Stimulated activated CD8-positive, alpha-beta memory T cell treated with anti-CD3 and anti-CD28 coated beads, Interleukin-7, amount 100 ng/mL, for 4 hours (primary cell): ENCODE measurements at regions not wholly inside any gene's neighbourhood (a gene's known extent, or its start where the extent isn't known, plus 50 kb on each side); places are given as distances from the start of the nearest gene placed in this dataset.

ENCODE experiments used
- DNase-seq, 2 donors: peaks; one replicate each; pipeline ENCODE4 v3.0.0-alpha.2; 2020; ENCODE audit warnings: low read depth in 2 of 2

GRCh38 chr7:52705768-52706167 lies 329.7 kb upstream of the POM121L12 start:
- DNase-seq = no peak

GRCh38 chr7:52700349-52700748 lies 335.1 kb upstream of the POM121L12 start:
- DNase-seq = no peak

- DNase-seq = no peak
These were observed 339.3 kb upstream of the POM121L12 start for GRCh38 chr7:52695973-52696595.

- no peak for DNase-seq
These were observed 344.2 kb upstream of the POM121L12 start for GRCh38 chr7:52691257-52691656.

GRCh38 chr7:52689912-52690311 lies 345.5 kb upstream of the POM121L12 start:
- no peak for DNase-seq

- DNase-seq = no peak
These were observed 350.1 kb upstream of the POM121L12 start for GRCh38 chr7:52685333-52685732.

- DNase-seq = no peak
These were observed 351.0 kb upstream of the POM121L12 start for GRCh38 chr7:52684388-52684787.

- no peak for DNase-seq
These were observed 352.4 kb upstream of the POM121L12 start for GRCh38 chr7:52682993-52683392.

GRCh38 chr7:52670608-52671225 lies 364.7 kb upstream of the POM121L12 start:
- no peak for DNase-seq

- no peak for DNase-seq
These were observed 366.4 kb upstream of the POM121L12 start for GRCh38 chr7:52669031-52669430.

GRCh38 chr7:52668435-52668834 lies 367.0 kb upstream of the POM121L12 start:
- no peak for DNase-seq

- DNase-seq = no peak
These were observed 376.3 kb upstream of the POM121L12 start for GRCh38 chr7:52659178-52659577.

GRCh38 chr7:52656098-52656497 lies 379.3 kb upstream of the POM121L12 start:
- DNase-seq = no peak

- no peak for DNase-seq
These were observed 382.8 kb upstream of the POM121L12 start for GRCh38 chr7:52652621-52653020.

GRCh38 chr7:52648872-52649271 lies 386.6 kb upstream of the POM121L12 start:
- no peak for DNase-seq

GRCh38 chr7:52647046-52647445 lies 388.4 kb upstream of the POM121L12 start:
- DNase-seq = no peak

GRCh38 chr7:52639981-52640380 lies 395.5 kb upstream of the POM121L12 start:
- DNase-seq = no peak

- DNase-seq = no peak
These were observed 396.3 kb upstream of the POM121L12 start for GRCh38 chr7:52639126-52639525.

- no peak for DNase-seq
These were observed 400.4 kb upstream of the POM121L12 start for GRCh38 chr7:52635021-52635420.

GRCh38 chr7:52620849-52621248 lies 414.6 kb upstream of the POM121L12 start:
- no peak for DNase-seq

GRCh38 chr7:52616552-52616951 lies 418.9 kb upstream of the POM121L12 start:
- DNase-seq = no peak

- DNase-seq = no peak
These were observed 420.3 kb upstream of the POM121L12 start for GRCh38 chr7:52615021-52615695.

- no peak for DNase-seq
These were observed 425.9 kb upstream of the POM121L12 start for GRCh38 chr7:52609511-52609910.
